T-helper 22 cell (primary cell): ENCODE measurements at regions not wholly inside any gene's neighbourhood (a gene's known extent, or its start where the extent isn't known, plus 50 kb on each side); places are given as distances from the start of the nearest gene placed in this dataset.

ENCODE experiments used
- DNase-seq: peaks from one replicate; pipeline ENCODE4 v3.0.0-alpha.2; 2020; ENCODE audit warnings: low read depth

DNA sequence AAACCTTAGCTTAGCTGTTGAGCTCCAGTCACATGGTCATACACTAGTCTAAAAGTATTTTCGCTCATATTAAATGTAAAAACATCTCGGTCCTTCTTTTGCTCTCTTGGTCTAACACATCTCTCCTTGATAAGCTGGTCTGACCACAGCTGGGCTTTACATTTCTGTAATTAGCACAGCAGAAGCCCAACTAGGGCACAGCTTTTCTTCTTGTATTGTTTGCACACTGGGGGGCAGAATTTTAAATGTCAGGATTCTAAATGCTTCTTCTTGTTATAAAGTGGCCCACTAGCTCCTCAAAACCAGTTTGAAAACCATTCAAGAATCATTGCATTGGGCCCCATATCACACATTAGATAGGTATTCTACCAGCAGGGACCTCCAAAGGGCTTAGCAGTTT, 289.1 kb upstream of the PKN2 start:
- DNase-seq, result no peak

DNA sequence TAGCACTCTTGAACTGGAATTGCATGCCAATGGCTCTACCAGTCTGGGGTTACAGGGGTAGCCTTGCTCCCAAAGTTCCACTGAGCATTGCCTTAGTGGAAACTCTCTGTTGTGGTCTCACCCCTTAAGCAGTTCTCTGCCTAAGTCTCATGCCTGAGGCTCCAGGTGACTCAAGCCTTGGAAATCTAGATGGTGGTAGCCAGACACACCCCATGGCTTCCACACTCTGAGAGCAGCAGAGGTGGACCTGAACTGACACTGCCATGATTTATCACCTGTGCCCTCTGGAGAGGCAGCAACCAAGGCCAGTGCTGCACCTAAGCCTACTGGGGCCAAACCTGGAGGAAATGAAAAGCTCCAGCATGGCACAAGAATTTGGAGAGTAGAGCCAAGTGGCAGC, 285.7 kb upstream of the PKN2 start:
- DNase-seq, result no peak

DNA sequence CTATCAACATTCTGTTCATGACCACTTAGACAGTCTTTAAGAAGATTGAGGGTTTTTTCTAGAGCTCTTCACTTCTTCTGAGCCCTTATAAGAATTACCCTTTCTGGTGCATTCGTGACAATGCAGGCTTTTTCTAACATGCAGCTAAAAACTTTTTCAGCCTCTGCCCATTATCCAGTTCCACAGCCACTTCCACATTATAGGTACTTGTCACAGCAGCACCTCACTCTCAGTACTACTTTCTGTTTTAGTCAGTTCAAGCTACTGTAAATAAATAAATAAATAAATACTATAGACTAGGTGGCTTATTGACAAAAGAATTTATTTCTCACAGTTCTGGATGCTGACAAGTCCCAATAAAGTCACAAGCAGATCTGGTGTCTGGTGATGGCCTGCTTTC, 284.4 kb upstream of the PKN2 start:
- no peak for DNase-seq

DNA sequence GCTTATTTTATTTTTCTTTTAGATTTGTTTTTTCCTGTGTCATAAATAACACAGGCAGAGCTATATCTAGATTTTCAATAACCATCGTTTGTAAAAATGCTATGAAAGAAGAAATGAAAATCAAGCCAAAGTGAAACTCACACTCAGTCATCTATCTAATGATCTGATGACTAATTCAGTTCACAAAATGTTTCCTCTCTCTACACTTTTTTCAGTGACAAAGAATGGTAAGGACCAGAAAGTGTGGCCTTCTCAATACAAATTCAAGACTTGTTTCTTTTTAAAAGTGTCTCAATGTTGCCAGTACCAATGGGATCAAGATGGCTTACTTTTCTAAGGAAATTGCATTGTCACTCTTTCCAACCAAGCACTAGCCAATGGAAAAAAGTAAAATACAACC, 282.8 kb upstream of the PKN2 start:
- no peak for DNase-seq

DNA sequence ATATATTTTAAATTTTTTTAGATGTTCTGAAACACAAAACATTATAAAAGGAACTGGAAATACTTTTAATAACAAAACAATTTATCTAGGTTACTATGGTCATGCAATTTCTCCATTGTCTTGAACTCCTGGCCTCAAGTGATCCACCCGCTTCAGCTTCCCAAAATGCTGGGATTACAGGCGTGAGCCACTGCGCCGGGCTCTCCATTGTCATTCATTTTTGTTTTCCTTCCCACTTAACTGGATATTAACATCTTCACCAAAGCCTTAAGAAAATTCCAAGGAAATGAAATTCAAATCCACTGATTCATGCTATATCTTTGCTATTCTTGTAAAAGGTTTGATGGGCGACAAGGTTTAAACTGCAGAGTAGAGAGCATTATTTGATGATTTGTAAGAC, 279.5 kb upstream of the PKN2 start:
- DNase-seq, result no peak

DNA sequence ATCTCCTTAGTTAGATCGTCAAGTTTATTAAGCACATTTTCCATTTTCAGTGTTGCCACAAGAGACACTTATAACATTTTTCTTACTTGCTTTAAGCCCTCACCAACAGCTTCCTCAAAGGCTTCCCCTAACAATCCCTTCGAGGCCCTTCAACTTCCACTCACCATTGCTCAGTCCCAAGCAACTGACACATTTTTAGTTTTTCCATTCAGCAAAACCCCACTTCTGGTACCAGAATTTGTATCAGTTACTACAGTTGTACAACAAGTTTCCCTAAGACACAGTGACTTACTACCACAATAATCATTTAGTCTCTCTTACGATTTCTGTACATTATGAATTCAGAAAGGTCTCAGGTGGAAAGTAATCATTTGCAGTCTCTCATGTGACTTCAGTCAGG, 276.8 kb upstream of the PKN2 start:
- no peak for DNase-seq

DNA sequence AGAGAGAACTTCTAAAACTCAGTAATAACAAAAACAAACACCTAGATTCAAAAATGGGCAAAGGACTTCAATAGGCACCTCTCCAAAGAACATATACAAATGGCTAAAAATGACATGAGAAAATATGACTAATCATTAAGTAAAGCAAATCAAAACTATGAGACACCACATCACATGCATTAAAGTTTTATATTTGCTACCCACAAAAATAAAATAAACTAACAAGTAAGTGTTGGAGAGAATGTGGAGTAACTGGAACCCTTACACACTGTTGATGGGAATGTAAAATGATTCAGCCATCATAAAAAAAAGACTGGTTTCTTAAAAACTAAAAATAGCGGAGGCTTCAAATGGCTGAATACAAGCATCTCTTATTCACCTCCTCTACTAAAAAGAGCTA, 262.1 kb upstream of the PKN2 start:
- no peak for DNase-seq

DNA sequence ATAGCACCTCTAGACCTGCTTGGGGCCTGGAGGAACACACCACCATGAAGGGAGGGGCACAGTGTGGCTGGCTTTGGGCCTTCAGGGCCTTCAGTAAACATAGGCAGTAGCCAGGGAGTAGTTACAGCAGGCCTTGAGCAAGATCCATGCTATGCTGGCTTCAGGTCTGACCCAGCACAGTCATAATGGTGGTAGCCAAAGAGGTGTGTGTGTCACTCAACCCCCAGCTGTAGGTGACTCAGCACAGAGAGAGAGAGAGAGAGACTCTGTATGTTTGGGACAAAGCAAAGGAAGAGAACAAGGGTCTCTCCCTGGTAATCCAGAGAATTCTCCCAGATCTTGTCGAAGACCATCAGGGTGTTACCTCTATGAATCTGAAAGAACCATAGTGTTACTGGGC, 250.5 kb upstream of the PKN2 start:
- DNase-seq, result no peak

DNA sequence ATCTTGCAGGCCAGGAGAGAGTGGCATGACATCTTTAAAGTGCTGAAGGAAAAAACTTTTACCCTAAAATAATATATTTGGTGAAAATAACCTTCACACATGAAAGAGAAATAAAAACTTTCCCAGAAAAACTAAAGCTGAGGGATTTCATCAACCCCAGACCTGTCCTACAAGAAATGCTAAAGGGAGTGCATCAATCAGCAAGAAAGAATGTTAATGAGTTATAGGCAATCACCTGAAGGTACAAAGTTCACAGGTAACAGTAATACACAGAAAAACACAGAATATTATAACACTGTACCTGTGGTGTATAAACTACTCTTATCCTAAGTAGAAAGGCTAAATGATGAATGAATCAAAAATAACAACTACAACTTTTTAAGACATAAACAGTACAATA, 249.2 kb upstream of the PKN2 start:
- DNase-seq, result no peak

DNA sequence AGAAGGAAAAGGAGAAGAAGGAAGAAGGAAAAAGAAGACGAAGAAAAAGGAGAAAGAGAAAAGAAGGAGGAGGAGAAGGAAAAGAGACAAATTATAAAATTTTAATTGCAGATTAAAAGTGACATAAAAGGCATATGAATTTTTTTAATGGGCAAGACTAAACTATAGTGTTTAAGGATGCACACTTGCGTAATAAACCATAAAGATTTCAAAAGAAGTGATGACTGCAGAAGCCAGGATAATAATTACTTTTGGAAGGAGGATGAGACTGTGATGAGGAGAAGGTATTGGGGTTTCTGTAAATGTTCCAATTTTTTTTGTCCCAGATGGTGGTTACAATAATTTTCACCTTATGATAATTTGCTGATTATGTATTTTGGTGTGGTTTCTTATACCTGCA, 243.1 kb upstream of the PKN2 start:
- no peak for DNase-seq

DNA sequence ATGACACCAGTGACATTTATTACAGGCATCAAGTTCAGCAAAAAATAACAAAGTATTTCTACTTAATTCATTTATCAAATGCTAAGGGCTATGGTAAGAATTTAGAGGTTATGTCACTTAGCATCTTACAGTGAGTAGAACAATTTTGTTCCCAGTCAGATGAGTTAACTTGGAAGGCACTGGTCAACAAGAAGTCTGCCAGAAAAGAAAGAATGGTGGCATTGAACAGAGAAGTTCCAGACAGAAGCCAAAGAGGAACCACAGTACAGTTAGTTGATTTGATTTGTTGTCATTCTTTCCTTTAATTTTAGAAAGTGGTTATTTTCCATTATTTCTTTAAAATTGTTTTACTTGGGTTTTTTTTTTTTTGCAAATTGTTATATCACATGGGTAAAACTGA, 232.2 kb upstream of the PKN2 start:
- no peak for DNase-seq

DNA sequence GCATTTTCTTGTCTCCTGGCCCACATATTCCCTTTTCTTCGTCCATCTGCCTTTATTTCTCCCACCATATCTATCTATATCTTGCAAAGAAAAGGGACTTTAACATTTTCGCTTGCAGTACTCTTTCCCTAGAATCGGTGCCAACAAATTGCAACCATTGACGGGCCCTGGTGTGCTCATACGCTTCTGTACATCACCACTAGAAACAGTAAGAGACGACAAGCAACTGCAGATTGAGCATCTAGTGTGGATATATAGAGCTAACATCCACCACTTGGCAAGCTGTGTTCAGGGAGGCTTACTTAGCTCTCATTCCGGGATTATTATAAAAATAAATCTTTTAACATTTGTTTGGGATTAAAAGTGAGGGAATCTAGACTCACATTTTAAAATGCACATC, 230.8 kb upstream of the PKN2 start:
- no peak for DNase-seq

DNA sequence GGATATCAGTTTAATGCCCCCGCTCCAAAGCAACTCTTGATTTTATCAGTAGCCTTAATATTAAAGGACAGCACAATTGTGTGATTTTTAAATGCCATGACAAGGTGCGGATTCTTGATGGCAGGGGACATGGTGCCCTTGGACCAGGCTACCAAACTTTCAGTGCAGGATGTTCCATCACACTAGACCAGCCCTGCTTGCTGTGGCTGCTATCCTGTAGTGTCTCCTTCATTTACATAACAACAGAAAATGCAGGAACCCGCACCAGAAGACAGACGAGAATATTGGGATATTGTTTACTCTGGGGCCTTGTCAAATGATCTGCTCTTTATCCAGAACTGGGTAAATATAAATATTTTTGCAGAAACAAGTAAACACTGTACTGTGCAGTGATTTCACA, 229.3 kb upstream of the PKN2 start:
- no peak for DNase-seq

DNA sequence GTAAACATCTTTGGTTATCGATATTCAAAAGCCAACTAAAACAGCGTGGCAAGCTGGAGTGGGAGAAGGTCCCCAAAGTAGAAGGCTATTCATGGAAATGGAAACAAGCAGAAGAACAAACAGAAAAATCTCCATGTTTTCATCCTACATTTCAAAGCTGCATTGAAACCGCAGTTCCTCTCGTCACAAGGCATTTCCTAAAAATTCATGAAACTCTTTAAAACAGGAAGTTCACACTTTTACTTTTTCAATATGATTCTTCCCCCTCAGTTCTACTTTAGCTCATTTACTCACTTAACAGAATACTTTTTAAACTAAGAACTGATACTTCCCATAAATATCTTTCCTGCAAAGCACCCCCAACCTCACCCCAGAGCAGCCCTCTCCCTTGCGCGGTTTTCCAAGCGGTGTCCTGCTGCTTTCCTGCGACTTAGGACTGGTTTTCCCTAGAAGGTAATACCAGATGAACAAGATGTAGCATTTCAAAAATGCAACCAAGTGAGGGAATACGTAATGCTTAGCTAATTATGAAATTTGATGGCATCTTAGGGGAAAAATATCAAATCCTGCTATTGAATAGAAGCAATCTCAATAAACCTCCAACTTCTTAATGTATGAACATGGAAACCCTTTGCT, 228.3 kb upstream of the PKN2 start:
- DNase-seq, result no peak

DNA sequence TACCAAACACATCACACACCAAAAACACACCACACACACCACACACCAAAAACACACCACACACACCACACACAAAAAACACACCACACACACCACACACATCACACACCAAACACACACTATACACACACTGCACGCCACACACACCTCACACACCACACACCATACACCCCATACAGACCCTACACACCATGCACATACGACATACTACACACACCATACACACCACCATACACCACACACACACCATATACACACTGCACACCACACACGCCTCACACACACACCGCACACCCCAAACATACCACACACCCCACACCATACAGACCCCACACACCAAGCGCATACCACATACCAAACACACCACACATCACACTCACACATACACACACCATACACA, 226.9 kb upstream of the PKN2 start:
- no peak for DNase-seq

DNA sequence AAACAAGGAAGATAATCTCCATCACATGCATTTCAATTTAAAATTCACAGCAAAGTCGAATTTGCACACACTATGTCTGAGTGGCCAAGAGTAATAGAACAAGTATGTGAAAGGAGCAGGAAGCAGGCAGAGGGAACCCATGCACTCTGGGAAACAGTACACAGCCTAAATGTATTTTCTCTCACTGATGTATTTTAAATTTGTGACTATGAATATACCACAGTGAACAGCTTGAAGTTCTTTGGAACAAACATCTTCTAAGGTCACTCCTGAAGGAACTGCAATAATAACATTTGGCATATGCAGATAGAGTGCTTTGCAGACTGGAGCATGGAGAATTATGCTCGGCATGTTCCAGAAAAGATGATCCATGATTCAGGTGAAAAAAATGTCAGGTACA, 223.1 kb upstream of the PKN2 start:
- DNase-seq, result no peak

DNA sequence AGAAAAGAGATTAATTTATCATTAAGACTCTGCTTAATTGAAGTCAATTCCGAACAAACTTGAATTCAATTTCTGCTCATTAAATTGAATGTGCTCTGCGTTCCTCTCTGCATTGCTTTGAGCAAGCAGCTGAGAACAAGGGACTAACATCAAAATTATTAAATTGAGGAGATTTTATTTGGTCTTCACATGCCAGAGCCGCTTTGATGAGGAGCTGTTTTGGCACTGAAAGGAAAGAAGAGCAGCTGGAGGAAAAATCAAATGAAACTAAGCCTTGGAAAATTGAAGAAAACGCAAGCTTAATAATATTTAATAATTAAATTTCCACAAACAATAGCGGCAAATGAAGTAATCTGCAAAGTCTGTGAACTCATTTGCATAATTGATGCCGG, 222.0 kb upstream of the PKN2 start:
- DNase-seq, result no peak

DNA sequence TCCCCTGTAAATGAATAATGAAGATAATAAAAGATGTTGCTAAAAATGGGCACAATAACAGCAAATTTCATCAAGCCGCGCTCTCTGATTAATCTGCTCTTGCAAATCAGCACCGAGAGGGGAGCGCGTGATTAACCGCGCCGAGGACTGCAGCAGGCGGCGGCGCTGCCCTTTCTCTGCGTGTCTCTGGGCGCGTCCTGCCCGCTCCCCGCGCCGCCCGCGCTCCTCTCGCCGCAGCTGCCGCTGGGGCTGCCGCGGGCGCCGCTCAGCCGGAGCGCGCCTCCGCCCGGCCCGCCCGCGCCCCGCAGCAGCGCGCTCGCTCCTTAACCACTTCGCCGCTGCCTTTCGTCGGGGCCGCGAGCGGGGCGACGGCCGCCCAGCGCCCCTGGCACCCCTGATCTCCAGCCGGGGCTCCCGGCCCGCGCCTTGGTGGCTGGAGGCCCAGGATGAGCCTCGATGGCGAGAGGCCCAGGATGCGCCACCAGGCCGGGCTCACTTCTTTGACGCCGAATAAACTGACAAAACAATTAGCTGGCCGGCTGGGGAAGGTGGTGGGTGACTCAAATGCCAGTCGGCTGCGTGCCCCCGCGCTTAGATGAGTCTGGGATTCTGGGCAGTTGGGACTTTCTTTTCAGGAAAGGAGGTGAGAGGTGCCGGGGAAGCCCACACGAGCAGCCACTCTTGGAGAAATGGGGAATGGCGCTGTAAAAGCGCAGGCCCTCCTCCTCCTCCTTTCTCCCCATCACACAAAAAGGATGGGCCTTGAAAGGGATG, 221.4 kb upstream of the PKN2 start:
- no peak for DNase-seq

DNA sequence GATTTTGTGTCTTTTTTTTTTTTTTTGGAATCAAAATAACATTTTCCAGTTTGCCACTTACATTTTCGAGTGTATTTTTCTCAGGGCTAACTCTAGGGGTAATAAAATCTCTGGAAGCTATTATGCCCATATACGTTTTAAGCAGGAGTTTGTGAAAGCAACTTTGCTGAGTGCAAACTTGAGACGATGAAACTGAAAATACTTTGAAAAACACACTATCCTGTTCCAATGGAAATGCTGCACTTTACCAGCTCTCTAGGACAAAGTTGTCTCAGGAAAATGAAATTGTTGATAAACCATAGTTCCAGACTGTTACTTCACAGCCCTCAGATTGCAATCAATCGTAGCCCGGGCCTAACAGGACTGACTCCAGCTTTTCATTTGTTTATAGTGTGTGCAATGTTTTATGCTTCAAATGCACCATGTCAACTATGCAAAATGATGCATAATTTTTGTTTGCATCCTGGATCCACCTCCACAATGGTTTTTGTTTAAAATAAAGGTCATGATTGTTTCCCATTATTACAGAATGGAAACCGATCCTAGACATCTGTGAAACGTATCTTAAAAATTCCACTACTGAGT, 220.6 kb upstream of the PKN2 start:
- DNase-seq, result no peak

DNA sequence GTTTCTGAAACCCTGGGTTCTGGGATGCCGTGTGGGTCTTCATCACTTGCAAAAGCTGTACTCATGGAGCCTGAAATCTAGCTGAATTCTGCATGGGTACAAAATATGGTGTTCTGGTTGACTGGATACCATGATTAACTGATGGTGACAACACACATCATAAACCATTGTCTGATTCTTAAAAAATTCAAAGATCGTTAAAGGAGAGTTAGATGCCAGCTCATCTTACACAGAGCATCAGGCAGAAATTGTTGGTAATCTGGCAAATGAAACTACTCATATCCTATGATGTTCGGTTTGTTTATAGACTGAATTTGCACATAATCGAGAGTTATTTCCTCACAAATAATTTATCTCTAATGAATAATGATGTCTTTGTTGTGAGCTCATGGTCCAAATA, 218.1 kb upstream of the PKN2 start:
- DNase-seq, result no peak

DNA sequence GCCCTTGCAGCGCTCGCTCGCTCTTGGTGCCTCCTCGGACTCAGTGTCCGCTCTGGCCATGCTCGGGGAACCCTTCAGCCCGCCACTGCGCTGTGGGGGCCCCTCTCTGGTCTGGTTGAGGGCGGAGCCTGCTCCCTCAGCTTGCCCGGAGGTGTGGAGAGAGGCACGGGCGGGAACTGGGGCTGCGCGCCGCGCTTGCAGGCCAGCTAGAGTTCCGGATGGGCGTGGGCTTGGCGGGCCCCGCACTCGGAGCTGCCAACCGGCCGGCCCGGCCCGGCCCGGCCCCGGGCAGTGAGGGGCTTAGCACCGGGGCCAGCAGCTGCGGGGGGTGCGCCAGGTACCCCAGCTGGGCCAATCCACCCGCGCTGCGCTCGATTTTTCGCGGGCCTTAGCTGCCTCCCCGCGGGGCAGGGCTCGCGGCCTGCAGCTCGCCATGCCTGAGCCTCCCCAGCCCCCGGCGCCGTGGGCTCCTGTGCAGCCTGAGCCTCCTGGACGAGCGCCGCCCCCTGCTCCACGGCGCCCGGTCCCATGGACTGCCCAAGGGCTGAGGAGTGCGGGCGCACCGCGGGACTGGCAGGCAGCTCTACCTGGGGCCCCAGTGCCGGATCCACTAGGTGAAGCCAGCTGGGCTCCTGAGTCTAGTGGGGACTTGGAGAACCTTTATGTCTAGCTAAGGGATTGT, 217.0 kb upstream of the PKN2 start:
- no peak for DNase-seq

DNA sequence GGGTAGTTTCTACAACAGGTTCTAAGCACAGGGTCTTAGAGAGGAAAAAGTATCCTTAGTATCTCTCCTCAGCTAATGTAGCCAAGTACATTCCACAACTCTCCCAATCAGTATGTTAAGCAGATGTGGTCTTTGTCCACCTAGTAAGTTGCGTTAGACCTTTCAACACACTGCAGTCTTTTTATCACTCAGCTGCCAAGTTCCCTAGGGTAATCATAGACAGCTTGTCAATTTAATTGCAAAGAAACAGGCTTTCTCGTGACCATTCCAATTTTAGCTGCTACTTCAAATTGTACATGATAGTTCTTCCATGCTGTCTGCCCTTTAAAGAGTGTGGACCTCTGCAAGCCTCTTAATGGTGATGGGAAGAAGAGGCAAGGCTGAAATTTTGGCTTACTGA, 211.8 kb upstream of the PKN2 start:
- no peak for DNase-seq

DNA sequence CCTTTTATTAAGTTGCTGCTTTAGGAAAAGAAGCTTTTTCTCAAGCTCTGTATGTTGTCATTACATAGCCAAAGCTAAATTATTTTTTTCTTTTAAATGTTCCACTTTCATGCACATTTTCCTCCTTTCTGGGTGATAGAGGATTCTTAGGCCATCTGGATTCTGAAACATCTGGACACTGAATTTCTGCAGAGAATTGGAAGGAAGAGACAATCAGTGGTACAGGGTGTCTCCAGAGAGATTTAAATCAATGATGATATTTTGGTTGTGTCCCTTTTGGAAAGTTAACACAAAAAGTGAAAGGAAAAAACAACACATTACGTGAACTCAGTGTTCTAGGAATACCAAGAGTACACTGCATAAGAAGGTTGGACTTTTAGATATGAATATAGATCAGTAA, 211.4 kb upstream of the PKN2 start:
- DNase-seq, result no peak
